Left ventricle myocardium superior (tissue), 1 donor: ENCODE measurements at regions not wholly inside any gene's neighbourhood (a gene's known extent, or its start where the extent isn't known, plus 50 kb on each side); places are given as distances from the start of the nearest gene placed in this dataset.
"Not testable (repeated sequence)": the region's sequence is repeated elsewhere in the genome, so short reads cannot be mapped to it uniquely, and the experiment has no call there.

Experiments
- ATAC-seq: fragments of 200-7000 bp; cut with Tn5 transposase; one replicate; pipeline ENCODE4 v1.9.1; 2020; ENCODE audit warnings: mild to moderate bottlenecking, moderate library complexity
- DNase-seq: peaks from one replicate; pipeline ENCODE4 v3.0.0-alpha.2; 2020
- intact Hi-C: fragments of 100-400 bp; cut with micrococcal nuclease; formaldehyde crosslinking; loops from one replicate; pipeline ENCODE4 v1.11.0; 2022
- donor health status: DM: no; HTN: yes; CAD: no; lungs with severe emphysema.

DNA sequence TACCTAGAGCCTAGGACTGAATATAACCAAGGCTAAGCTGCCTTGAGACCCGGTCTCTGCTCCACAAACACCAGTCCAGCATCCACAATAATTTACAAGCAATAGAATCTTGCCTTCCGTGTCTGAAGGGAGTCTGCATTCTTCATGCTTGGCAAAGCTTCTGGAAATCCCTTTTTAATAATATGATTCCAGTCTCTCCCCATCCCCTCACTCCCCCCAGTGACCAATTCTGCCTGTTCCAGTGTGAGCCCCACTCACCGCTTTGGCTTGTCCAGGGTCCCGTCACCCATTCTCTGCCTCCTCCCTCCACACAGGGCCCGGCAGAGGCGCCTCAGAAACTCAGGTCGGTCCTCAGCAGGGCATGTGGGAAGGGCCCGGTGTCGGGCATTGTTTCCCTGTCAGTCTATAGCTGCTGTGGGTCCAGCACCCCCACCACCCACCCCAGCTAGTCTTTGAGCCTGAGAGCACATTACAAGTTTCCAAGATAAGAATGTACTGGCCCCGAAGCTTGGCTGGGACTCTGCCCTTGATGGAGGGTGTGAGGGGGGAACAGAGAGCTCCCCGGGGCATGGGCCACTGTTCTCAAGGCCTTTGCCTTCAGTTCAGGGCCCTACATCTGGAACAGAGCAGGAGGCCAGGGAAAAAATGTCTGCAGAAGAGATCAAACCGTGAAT lies 129.7 kb upstream of the MYCN start:
- intact Hi-C loops, result no loop called here
- DNase-seq (no peak), ATAC-seq (peak; percentile 85)

DNA sequence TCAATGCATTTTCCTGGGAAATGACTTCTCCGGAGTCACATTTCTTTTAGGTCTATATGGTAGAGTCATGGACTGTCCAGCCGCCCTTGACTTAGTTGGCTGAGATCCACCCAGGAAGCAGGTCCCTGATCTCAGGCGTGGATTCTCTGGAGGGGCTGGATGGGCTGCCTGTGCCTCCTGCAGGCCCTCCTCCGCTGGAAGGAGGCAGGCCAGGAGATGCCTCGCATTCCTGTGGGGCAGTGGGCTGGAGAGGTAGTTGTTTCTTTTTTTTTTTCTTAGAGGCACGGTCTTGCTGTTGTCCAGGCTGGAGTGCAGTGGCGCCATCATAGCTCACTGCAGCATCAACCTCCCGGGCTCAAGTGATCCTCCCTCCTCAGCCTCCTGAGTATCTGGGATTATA lies 129.0 kb upstream of the MYCN start:
- no peak for DNase-seq
- intact Hi-C loops, result no loop called here
- no peak for ATAC-seq

DNA sequence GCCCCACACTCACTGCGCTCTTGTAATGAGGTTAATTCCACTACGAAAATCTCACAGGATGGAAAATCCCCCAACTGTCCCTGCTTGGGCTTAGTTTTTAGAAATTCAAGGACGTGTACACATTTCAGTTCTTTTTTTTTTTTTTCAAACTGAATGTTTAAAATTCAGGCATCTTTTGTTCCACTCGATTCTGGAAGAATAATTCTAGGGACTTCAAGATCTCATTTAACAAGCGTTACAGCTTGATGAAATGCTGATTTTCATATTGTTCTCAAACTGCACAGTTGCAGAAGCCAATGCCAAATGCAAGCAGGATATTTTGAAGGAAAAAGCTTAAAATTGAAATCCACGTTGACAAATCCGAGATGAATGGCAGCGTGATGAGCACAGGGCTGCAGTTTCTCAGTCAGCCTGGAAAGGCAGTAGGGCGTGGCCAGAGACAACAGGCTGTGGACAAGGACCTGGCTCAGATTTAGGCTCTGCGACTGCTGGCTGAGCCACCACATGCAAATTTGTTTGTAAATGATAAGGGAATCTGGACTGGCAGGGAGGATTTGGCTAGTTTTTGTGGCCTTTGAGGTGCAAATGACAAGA lies 128.1 kb upstream of the MYCN start:
- intact Hi-C loops, result no loop called here
- ATAC-seq, result no peak
- no peak for DNase-seq

DNA sequence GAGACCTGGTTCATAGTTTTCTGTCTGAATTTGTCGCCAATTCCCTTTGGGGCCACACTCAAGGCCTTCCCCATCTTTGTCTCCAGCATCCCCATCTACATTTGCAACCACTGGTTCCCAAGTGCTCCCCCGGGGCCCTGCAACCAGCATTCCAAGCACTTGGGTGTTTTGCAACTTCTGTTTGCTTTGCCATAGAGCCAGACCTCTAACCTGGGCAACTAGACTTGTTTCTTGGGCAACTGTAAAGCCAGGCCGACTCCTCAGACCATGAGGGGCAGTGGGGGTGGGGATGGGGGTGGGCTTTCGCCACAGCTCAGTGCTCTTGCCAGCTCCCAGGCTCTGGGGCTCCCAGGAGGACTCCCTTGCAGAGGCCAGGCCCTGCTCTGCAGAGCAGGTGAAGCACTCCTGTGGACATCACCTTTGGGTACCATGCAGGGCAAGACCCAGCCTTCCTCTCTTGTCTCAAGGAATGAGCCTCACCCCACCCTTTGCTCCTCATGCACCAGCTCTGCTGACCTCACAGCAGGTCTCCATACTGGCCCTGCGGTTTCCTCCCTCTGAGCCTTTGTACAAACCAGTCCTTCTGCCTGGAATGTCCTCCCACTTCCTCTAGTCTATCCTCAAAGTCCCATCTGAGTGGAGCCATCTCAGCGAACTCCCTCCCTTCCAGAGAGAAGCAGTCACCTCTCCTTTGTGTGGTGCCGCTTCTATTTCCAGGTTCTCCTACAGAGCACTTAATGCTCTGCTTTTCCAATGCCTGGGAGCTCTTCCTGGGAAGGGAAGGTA lies 126.7 kb upstream of the MYCN start:
- ATAC-seq (no peak), DNase-seq (no peak)
- intact Hi-C loops, result no loop called here

DNA sequence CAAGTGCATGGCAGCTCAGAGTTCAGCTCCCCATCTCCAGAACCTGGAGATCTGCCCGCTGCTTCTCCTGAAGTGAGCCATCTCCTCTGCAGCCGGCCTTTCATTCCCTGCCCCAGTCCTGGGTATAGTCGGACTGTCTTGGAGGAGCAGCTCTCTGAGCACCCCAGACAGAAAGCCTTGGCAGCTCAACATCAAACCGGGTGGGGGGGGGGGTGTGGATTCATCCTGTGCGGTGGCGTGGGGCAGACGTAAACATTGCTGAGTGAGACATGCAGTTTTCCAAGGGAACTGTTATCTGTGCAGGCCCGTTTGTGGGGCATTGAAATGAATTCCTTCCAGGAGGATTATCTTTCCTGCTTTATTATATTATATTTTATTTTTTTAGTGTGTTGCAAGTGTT lies 125.9 kb upstream of the MYCN start:
- DNase-seq (no peak), ATAC-seq (no peak)
- intact Hi-C loops, result no loop called here

DNA sequence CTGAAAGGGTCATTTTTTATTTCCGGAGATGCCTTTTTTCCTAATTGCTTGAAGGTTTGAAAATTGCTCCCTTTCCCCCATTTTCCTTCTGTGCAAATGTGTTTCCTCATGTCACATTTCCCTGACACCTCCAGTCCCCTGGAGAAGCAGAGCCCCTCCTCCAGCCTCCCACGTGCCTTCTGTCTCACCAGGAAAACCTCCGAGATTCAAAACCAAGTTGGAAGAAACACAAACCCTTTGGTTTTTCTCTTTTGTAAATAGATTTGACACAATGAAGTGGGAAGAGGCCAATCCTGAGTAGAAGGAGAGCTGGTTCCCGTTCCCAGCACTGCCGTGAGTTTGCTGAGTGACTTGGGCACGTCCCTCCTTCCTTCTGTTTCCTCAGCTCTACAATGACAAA lies 125.4 kb upstream of the MYCN start:
- intact Hi-C loops, result no loop called here
- DNase-seq, result no peak
- no peak for ATAC-seq

DNA sequence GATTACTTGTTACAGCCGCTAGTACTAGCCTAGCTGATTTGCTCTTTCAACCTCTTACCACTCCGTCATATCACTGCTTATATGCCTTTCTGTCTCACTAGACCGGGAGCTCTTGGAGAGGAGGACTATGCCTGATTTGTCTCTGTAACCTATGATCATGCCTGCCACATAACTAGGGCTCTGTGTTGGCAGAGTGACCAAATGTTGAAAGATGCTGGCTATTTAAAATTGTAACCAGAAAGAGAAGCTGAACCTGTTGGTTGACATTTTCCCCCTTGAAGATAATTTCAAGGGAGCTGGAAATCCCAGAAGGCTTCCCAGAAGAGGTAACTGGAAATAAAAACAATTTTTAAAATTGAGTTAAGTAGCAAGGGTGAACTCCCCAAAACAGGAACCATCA lies 124.1 kb upstream of the MYCN start:
- intact Hi-C loops, result no loop called here
- no peak for ATAC-seq

DNA sequence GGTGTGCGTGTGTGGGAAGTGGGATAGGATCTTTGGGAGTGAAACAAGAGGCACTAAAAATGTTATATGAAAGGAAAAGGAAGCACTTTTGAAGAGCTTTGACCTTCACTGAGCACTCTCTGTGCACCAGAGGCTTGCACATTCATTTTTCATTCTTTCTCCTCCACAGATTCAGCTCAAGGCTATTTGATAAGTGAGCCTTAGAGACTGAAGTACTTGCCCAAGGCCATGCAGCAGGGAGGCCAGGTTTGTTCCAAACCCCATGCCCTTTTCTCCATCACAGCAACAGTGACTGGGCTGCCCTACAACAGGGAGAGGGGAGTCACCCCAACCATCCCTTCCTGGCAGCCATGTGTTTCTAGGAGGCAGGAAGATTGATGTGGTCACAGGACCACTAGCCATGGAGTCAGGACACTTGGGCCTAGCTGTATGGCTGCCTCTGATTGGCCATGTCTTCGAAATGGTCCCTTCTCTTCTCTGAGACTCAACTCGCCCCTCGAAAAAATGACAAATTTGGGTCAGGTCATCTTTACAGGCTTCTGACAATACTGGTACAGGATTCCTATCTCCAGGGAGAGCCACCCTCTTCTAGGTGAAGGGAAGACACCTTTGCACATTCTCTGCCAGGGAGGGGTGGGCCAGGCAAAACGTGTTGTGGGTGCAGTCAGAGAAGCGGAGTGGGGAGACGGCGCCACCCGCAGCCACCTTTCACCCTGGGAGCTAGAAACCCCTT lies 123.5 kb upstream of the MYCN start:
- intact Hi-C loops, result no loop called here
- no peak for ATAC-seq
- DNase-seq, result no peak

More for the DNA sequence above, 124.1 kb upstream of the MYCN start:
- DNase-seq, result no peak

DNA sequence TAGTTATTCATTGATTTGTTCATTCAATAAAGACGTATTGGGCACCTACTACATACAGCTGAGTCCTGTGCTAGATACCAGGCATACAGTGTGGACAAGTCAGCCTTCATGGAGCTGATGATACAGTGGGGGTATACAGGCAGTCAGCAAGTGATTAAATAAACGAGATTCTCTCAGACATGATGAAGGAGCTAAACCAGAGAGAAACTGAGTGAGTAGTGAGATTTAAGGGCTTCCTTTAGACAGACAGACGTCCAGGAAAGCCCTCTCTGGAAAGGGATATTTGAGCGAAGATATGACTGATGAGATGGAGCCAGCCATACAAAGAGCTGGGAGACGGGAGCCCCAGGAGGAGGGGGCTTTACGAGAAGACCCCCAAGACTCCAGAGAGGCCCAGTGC lies 122.6 kb upstream of the MYCN start:
- intact Hi-C loops, result no loop called here
- DNase-seq (no peak), ATAC-seq (no peak)

DNA sequence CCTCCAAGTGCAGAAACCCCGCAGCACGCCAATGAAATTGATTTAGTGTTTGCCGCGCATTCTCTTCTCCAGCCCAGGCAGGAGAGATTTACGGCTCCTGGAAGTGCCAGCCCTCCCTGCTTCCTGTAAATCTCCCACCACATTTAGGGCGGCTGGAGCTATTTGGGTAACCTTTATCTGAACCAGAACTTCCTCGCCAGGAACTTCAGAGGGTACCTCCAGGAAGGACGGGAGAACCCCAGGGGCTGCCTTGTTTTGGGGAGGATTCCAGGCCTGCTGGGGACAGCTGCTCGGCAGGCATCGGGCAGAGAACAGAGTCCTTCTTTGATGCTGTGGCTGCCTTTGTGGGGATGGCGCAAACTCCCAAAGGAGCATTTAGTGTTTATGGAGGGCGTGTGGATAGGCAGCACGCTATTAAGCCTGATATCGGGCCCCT lies 122.0 kb upstream of the MYCN start:
- DNase-seq (no peak), ATAC-seq (no peak)
- intact Hi-C loops, result no loop called here

DNA sequence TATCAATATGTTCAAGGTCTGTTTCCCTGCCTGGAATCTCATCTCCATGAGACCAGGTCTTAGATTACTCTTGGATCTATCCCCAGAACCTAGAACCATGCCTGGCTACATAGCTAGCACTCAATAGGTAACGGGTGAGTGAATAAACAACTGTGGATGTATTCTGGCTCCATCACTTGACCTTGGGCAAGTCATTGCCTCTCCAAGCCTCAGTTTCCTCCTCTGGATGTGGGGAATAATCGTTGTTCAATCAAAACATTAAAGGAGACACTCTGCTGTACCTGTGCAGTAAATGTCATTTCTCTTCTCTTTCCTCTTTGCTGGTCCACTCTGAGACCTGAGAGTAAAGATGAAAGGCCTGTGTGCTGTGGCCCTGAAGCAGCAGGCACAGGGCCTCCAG lies 121.5 kb upstream of the MYCN start:
- ATAC-seq (no peak), DNase-seq (no peak)
- intact Hi-C loops, result no loop called here

DNA sequence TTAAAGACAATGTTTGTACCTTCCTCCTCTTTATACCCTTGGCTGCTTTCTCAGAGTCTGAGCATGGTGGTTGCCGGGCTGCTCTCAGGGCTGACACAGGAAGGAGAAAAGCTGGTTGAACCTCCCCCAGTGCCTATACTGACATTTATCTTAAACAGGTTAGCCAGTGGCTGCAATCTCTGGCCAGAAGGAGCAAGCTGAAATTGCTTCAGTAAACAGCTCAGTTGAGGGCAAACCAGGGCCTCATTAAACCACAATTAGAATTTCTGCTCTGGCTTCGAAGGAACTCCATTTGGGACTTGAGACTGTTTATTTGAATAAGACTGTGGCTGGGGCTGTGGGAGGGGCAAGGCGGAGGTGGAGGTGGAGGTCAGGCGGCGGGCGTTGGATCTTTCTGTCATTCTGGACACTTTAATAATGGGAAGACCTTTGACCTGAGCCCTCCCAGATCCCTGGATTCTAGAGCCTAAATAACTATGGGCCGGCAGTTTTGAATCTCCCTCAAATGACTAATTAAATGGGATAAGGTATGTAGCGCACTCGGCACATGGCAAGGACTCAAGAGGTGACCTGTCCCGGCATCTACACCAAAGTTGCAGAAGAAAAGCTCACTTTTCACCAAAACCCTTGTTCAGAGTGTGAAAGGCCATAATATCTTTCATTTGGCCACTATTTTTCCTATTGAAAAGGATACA lies 120.6 kb upstream of the MYCN start:
- intact Hi-C loops, result no loop called here
- no peak for DNase-seq
- ATAC-seq, result no peak

DNA sequence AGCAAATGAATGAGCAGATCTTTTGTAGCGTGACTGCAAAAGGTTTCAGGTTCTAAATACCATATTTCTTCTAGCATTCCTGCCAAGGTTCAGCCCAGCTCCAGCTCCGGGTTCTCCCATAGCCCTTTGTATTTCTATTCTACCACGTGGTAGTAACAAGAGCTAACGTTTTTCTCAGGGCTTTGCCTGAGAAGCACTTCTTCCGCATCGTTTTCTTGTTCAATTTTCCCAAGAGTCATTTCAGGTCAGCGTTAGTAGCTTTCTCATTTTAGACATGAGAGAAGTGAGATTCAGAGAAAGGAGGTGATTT lies 120.1 kb upstream of the MYCN start:
- ATAC-seq, result no peak
- no peak for DNase-seq
- intact Hi-C loops, result no loop called here

DNA sequence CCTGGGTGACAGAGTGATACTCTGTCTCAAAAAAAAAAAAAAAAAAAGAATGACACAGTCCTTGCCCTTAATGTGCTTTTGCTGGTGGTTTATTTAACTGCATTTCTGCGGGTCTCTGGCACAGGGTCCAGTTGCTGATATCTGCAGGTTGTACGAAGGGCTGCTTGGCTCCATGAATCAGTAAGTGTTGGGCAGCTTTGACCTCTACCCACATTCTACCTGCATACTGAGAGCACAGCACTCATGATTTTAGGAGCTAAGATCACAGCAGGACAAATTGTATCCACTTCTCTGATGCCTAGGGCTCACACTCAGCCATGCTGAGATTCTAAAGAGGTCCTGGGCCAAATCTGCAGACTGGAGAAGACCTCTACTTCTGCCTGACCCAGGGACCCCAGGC lies 119.4 kb upstream of the MYCN start:
- DNase-seq, result no peak
- intact Hi-C loops, result no loop called here
- ATAC-seq, result no peak

DNA sequence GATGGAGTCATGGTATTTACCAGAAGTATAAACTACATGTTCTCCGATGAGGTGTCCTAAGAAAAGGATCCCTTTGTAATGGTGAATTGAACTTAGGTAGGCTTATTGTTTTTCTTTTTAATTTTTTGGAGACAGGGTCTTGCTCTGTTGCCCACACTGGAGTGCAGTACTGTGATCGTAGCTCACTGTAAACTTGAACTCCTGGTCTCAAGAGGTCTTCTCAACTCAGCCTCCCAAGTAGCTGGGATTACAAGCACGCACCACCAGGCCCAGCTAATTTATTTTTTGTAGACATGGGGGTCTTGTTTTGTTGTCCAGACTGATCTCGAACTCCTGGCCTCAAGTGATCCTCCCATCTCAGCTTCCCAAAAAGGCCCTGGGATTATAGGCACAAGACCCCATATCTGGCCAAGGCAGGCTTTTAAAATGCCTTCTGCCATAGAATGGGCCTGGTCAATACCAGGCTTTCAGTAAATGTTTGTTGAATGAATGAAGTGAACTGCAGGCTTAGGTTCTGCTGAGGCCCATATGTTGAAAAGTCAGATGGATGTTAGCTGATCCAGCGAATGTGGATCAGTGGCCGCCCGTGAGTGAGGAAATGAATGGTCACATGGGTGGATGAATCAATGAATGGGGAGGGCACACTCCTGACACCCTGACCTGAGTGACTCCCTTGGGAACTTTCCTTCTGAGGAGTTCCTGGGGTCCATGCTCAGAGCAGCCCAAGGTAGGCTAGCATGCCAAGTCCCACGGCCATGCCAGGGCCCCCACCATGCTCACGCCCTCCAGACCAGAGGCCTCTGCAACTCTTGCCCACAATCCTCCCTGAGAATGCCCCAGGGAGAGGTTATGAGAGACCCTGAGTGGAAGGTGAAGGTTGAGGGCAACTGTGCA lies 118.0 kb upstream of the MYCN start:
- no peak for ATAC-seq
- intact Hi-C loops, result no loop called here
- DNase-seq, result no peak

DNA sequence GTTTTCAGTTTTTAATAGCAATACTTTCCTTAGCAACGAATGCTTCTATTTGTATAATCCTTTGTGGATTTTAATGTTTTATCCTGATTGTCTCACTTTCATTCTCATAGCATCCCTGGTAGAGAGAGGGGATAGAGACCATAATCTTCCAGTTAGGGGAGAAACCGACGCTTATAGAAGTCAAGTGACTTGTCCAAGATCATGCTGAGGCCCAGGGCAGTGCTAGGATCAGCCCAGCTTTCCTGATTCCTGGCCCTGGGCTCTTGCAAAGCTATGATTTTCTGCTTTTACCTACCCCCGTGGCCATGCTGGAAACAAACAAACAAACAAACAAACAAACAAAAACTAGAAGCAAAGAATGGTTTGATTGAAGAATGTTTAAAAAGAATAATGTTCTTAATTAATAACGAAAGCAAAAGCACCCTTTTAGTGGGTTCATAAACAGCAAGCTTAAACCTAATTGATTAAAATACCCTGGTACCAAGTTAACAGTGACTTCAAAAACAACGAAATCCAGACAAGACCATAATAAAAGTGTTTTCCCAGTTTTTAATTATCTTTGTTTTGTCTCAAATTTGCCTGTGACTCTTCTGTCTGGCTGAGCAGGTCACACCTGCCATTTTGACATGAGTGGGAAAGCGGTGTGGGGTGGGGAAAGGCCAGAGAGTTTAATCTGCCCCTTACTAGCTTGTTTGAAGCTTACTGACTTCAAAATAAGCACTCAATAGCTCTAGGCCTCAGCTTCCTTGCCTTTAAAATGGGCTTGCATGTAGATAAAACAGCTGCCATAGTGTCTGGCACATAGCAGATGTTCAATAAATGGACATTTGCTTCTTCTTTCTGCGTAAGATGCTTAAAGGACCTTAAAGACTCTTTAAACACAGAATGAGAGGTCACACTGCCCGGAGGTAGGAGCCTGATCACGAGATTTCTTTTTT lies 116.6 kb upstream of the MYCN start:
- intact Hi-C loops, result no loop called here
- ATAC-seq, result no peak
- no peak for DNase-seq

DNA sequence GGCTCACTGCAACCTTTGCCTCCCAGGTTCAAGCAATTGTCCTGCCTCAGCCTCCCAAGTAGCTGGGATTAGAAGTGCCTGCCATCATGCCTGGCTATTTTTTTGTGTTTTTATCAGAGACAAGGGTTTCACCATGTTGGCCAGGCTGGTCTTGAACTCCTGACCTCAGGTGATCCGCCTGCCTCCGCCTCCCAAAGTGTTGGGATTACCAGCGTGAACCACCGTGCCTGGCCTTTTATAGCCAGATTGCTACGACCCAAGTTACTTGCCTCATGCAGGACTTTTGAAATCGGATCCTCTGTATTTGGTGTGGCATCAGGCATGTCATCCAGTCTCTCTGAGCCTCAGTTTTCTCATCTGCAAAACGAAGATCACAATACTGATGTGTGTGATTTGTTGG lies 115.9 kb upstream of the MYCN start:
- intact Hi-C loops, ATAC-seq, DNase-seq: not testable (repeated sequence)
